K562 (cell line): ENCODE measurements at regions not wholly inside any gene's neighbourhood (a gene's known extent, or its start where the extent isn't known, plus 50 kb on each side); places are given as distances from the start of the nearest gene placed in this dataset.

Experiments
- ATAC-seq: fragments of 200-7000 bp; cut with Tn5 transposase; 3 replicates; pipeline ENCODE4 v1.9.1; 2020; ENCODE audit warnings: moderate library complexity
- BruUV-seq: library from RNA; stranded (reverse); fragments of 400-500 nt; replicated peaks from 2 replicates; lab custom pipeline; 2021; lab: Mats Ljungman, UMichigan
- CTCF ChIA-PET: fragments of 300-600 bp; formaldehyde crosslinking; extraction: SDS; loops from one replicate; lab custom pipeline; 2021; ENCODE audit warnings: low intra/inter-chr PET ratio; lab: Yijun Ruan, JAX
- POLR2A ChIA-PET: fragments of 300-600, 350-650 bp; sonication (Branson Sonifier 250); formaldehyde crosslinking; extraction: SDS; loops from one replicate; lab custom pipeline; 2021; ENCODE audit warnings: antibody characterized with exemption, inconsistent platforms; lab: Yijun Ruan, JAX
- DNase-seq, 4 experiments: peaks; one replicate each; pipeline versions ENCODE4 v3.0.0 to v3.0.0-alpha.2; 2011 to 2018; ENCODE audit warnings: low spot score in 3 of 4, mixed read lengths in 3 of 4; ENCODE audit errors: extremely low read depth in 1 of 4
- FAIRE-seq: peaks from 2 replicates; lab custom pipeline; 2011; peaks lifted over from hg19 to GRCh38; lab: Jason Lieb, UNC
- H2AFZ ChIP-seq: 2 replicates; pipeline ENCODE4 v1.6.0; 2011; ENCODE audit warnings: low read depth, low read length, control low read depth, inconsistent platforms
- H3K27ac ChIP-seq: fragments of 200-600 bp; 3 replicates; pipeline ENCODE4 v1.8.0; 2011; ENCODE audit warnings: low read depth, mild to moderate bottlenecking, control low read depth, inconsistent platforms, low read length, moderate library complexity, mixed read lengths; ENCODE audit errors: extremely low read depth
- H3K27me3 ChIP-seq, 2 experiments: fragments of 300-600 bp in 1 of 2; 2 replicates in 1 of 2; 3 replicates in 1 of 2; pipeline versions ENCODE4 v1.6.0 to v1.8.0; 2011; ENCODE audit warnings: inconsistent platforms in 2 of 2, low read length in 2 of 2, mild to moderate bottlenecking in 1 of 2, mixed read lengths in 1 of 2, moderate library complexity in 1 of 2; ENCODE audit not compliant: control insufficient read depth in 2 of 2, insufficient read depth in 2 of 2
- H3K36me3 ChIP-seq: fragments of 300-600 bp; 3 replicates; pipeline ENCODE4 v1.8.0; 2011; ENCODE audit warnings: mild to moderate bottlenecking, low read length, inconsistent platforms; ENCODE audit not compliant: control insufficient read depth, insufficient read depth
- H3K4me1 ChIP-seq, 2 experiments: fragments of 200-600 bp in 1 of 2; replicated peaks in 1 of 2; 2 replicates in 1 of 2; 3 replicates in 1 of 2; pipeline versions ENCODE4 v1.5.1 to v1.8.0; 2011; ENCODE audit warnings: inconsistent platforms in 2 of 2, low read length in 2 of 2, mild to moderate bottlenecking in 1 of 2, mixed read lengths in 1 of 2, moderate library complexity in 1 of 2; ENCODE audit not compliant: control insufficient read depth in 2 of 2, insufficient read depth in 2 of 2
- H3K4me2 ChIP-seq: 2 replicates; pipeline ENCODE4 v1.6.1; 2011; ENCODE audit warnings: low read length, control low read depth, inconsistent platforms, mixed read lengths; ENCODE audit not compliant: insufficient read depth
- H3K4me3 ChIP-seq: fragments of 200-600 bp; sonication (generic), shearing (Covaris generic); 2 replicates; pipeline ENCODE4 v1.5.1; 2016; ENCODE audit warnings: control low read depth, inconsistent platforms
- H3K79me2 ChIP-seq: fragments of 200-600 bp; 3 replicates; pipeline ENCODE4 v1.8.0; 2011; ENCODE audit warnings: low read length, inconsistent platforms; ENCODE audit not compliant: control insufficient read depth, insufficient read depth
- H3K9ac ChIP-seq, 2 experiments: 2 replicates each; pipeline versions ENCODE4 v1.6.0 to v1.6.1; 2011; ENCODE audit warnings: low read depth in 2 of 2, low read length in 2 of 2, control low read depth in 1 of 2, inconsistent platforms in 1 of 2, mild to moderate bottlenecking in 1 of 2, mixed read lengths in 1 of 2; ENCODE audit not compliant: insufficient read depth in 1 of 2
- H3K9me1 ChIP-seq: one replicate; pipeline ENCODE4 v1.6.0; 2011; ENCODE audit warnings: inconsistent platforms, mild to moderate bottlenecking, low read length, moderate library complexity; ENCODE audit not compliant: control insufficient read depth, insufficient read depth
- H3K9me3 ChIP-seq: replicated peaks from 2 replicates; pipeline ENCODE4 v1.5.1; 2011; ENCODE audit warnings: low read depth, low read length, inconsistent platforms; ENCODE audit not compliant: control insufficient read depth, insufficient read depth
- H4K20me1 ChIP-seq: replicated peaks from 2 replicates; pipeline ENCODE4 v1.6.1; 2011; ENCODE audit warnings: low read length, inconsistent platforms, mixed read lengths; ENCODE audit not compliant: control insufficient read depth, insufficient read depth
- ARID2 ChIP-seq: fragments of 450-650 bp; IDR thresholded peaks from 2 replicates; pipeline ENCODE4 v1.6.1; 2017; ENCODE audit warnings: antibody characterized with exemption, mild to moderate bottlenecking
- NFIC ChIP-seq: fragments of 450-650 bp; IDR thresholded peaks from 2 replicates; pipeline ENCODE4 v1.6.1; 2017; ENCODE audit warnings: mild to moderate bottlenecking, inconsistent platforms
- SMC3 ChIP-seq: conservative IDR thresholded peaks from 2 replicates; pipeline ENCODE4 v1.6.1; 2011; ENCODE audit warnings: low read depth, low read length, improper control_type of control experiment; ENCODE audit not compliant: insufficient read depth
- ZNF3 ChIP-seq: fragments of 250-450 bp; sonication (Bioruptor Pico); IDR thresholded peaks from 2 replicates; pipeline ENCODE4 v1.5.0; 2021; ENCODE audit warnings: mild to moderate bottlenecking, moderate library complexity
- WGBS: fragments of 100-300 bp; shearing (Covaris generic); methylation state at CpG from one replicate; pipeline ENCODE4 v1.1.6; 2016; ENCODE audit warnings: low coverage, mixed read lengths; ENCODE audit not compliant: insufficient coverage; ENCODE audit errors: missing lambda C conversion rate; 5-methylcytosine and 5-hydroxymethylcytosine counted together
- in situ Hi-C: fragments of 300-500 bp; cut with MboI; formaldehyde crosslinking; loops from 4 replicates; pipeline ENCODE4 v1.15.0; 2018; ENCODE audit warnings: inconsistent platforms, mixed read lengths
- intact Hi-C: fragments of 100-400 bp; cut with micrococcal nuclease; formaldehyde crosslinking; loops from 2 replicates; pipeline ENCODE4 v1.14.2; 2022

- Histone ChIP-seq H3K27ac (no peak overlapping the region), H3K4me3 (no peak overlapping the region), H3K9me1 (no peaks in the 10 kb centered on the region), H2AFZ (no peak overlapping the region), H3K36me3 (no peaks in the 10 kb centered on the region), H3K4me1 (peaks cover 0 to 3% of the 10 kb centered on the region in 2 experiments; a peak in 1 of 5 replicates), H4K20me1 (no peaks in the 10 kb centered on the region), H3K4me2 (no peak overlapping the region), H3K27me3 (no peaks in the 10 kb centered on the region), H3K9me3 (no peaks in the 10 kb centered on the region), H3K79me2 (no peaks in the 10 kb centered on the region), H3K9ac (no peak overlapping the region)
- ATAC-seq (no peak), DNase-seq (no peak), FAIRE-seq (no peak)
- intact Hi-C loops, result loop anchor here (2.0 to 10.0 kb wide), 4 partner anchors 243 to 580 kb away; partner anchors contain the start of gene ZC3H12C
- in situ Hi-C loops, result loop anchor here (5.0 kb wide), 1 partner anchor 85 kb away; no protein-coding TSS in a partner anchor
- ChIA-PET POLR2A (interaction anchor here (1.1 kb wide), 1 partner anchor 907 kb away, joined by 3 read pairs; no protein-coding TSS in a partner anchor), CTCF (interaction anchor here (3.7 kb wide), 1 partner anchor 87 kb away, joined by 26 read pairs; no protein-coding TSS in a partner anchor)
- BruUV-seq, result no TSS peak
- 25% methylated on average over 1 of the region's 1 CpG for WGBS
- no peak for TF ChIP-seq ZNF3 (CRISPR knock-in tag)
Measured at GRCh38 chr11:109851780-109852390, 241.3 kb upstream of the ZC3H12C start.

DNA sequence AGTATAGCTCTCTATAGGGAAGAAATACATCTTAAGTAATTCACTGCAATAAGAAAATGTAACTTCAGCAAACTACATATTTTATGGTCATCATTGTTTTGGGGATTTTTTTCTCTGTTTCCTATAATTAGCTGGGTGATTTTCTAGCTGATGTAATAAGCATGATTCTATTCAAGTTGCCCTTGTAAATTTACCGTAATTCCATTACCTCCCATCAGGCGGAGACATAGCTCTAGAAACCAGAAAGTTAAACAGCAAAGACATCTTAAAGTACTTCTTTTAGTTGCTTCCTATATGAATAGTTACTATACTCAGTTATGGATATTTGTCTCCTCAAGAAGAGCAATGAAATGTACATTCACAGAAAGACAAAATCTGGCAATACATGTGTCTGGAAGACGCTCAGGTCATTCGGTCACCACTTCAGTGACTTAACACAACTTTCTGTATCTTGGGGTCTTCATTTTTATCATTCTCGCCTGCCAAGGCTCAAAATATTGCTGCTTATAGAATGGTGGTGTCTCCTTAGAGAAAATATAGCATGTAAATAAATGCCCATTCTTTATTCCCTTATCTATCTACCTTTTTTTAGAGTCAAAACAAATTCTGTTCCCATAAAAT lies 239.9 kb upstream of the ZC3H12C start:
- peak; percentile 69 for FAIRE-seq
- intact Hi-C loops (loop anchor here (1.0 to 10.0 kb wide), 5 partner anchors 86 to 579 kb away; partner anchors contain the start of gene ZC3H12C), in situ Hi-C loops (loop anchor here (5.0 kb wide), 1 partner anchor 84 kb away; no protein-coding TSS in a partner anchor)
- Histone ChIP-seq H3K4me1 (peaks cover 0 to 3% of the 10 kb centered on the region in 2 experiments; a peak in 1 of 5 replicates), H2AFZ (0 out of 2 replicates have a peak overlapping the region, but pooled peaks have one; percentile 42), H3K4me2 (no peak overlapping the region), H3K36me3 (no peaks in the 10 kb centered on the region), H3K9me3 (no peaks in the 10 kb centered on the region; the same call in 1 of the 2 replicates), H3K27me3 (no peaks in the 10 kb centered on the region), H3K4me3 (no peak overlapping the region), H3K79me2 (no peaks in the 10 kb centered on the region), H3K27ac (no peak overlapping the region), H4K20me1 (no peaks in the 10 kb centered on the region), H3K9me1 (no peaks in the 10 kb centered on the region), H3K9ac (no peak overlapping the region)
- peak; percentile 85 for ATAC-seq
- ChIA-PET CTCF (interaction anchor here (0.7 to 3.7 kb wide), 4 partner anchors 86 to 348 kb away, joined by 3 to 26 read pairs (median 4); no protein-coding TSS in a partner anchor), POLR2A (no interaction called here)
- WGBS, result 38% methylated on average over 5 of the region's 5 CpGs
- DNase-seq, result peak; percentile 13 to 60 (median 26)
- no TSS peak for BruUV-seq
- TF ChIP-seq SMC3 (peak; percentile 62), NFIC (no peak; the same call in 1 of the 2 replicates), ARID2 (peak; percentile 84)
